H9 (cell line): ENCODE measurements at regions not wholly inside any gene's neighbourhood (a gene's known extent, or its start where the extent isn't known, plus 50 kb on each side); places are given as distances from the start of the nearest gene placed in this dataset.

Source experiments
- DNase-seq: peaks from one replicate; pipeline ENCODE4 v3.0.0-alpha.2; 2017
- H2AFZ ChIP-seq: one replicate; pipeline ENCODE4 v1.6.1; 2013; ENCODE audit warnings: mild to moderate bottlenecking, low read length, control low read depth, moderate library complexity
- H2AK5ac ChIP-seq: 2 replicates; pipeline ENCODE4 v1.6.1; 2013; ENCODE audit warnings: low read length, control low read depth, mixed read lengths; ENCODE audit not compliant: insufficient read length
- H2BK120ac ChIP-seq: one replicate; pipeline ENCODE4 v1.6.1; 2013; ENCODE audit warnings: low read depth, mild to moderate bottlenecking, low read length, control low read depth, inconsistent platforms; ENCODE audit not compliant: poor library complexity, severe bottlenecking
- H2BK12ac ChIP-seq: 2 replicates; pipeline ENCODE4 v1.6.1; 2013; ENCODE audit warnings: low read length, control low read depth, mixed read lengths, low read depth; ENCODE audit not compliant: insufficient read length
- H2BK15ac ChIP-seq: 2 replicates; pipeline ENCODE4 v1.6.1; 2013; ENCODE audit warnings: low read depth, low read length, control low read depth
- H2BK20ac ChIP-seq: one replicate; pipeline ENCODE4 v1.6.1; 2013; ENCODE audit warnings: low read depth, mild to moderate bottlenecking, low read length, control low read depth, inconsistent platforms; ENCODE audit not compliant: poor library complexity, severe bottlenecking
- H2BK5ac ChIP-seq: 2 replicates; pipeline ENCODE4 v1.6.1; 2013; ENCODE audit warnings: low read length, control low read depth, mixed read lengths; ENCODE audit not compliant: insufficient read length
- H3K14ac ChIP-seq: 2 replicates; pipeline ENCODE4 v1.6.1; 2013; ENCODE audit warnings: low read length, control low read depth; ENCODE audit not compliant: insufficient read depth
- H3K18ac ChIP-seq: 2 replicates; pipeline ENCODE4 v1.6.1; 2013; ENCODE audit warnings: low read depth, mild to moderate bottlenecking, mixed read lengths, low read length, control low read depth; ENCODE audit not compliant: insufficient read length
- H3K23ac ChIP-seq: 2 replicates; pipeline ENCODE4 v1.6.1; 2013; ENCODE audit warnings: low read length, control low read depth, mixed read lengths, low read depth; ENCODE audit not compliant: insufficient read length
- H3K23me2 ChIP-seq: 2 replicates; pipeline ENCODE4 v1.6.1; 2013; ENCODE audit warnings: low read depth, mild to moderate bottlenecking, mixed read lengths, low read length, control low read depth; ENCODE audit not compliant: insufficient read length, poor library complexity, severe bottlenecking
- H3K27ac ChIP-seq: 2 replicates; pipeline ENCODE4 v1.5.1; 2013; ENCODE audit warnings: low read length, control low read depth, mixed read lengths, low read depth; ENCODE audit not compliant: insufficient read length
- H3K27me3 ChIP-seq: 2 replicates; pipeline ENCODE4 v1.6.1; 2013; ENCODE audit warnings: low read length, control low read depth, inconsistent platforms; ENCODE audit not compliant: insufficient read depth
- H3K4ac ChIP-seq: 2 replicates; pipeline ENCODE4 v1.6.1; 2013; ENCODE audit warnings: low read depth, mild to moderate bottlenecking, control low read depth, inconsistent platforms, low read length, moderate library complexity
- H3K4me1 ChIP-seq: 2 replicates; pipeline ENCODE4 v1.6.1; 2013; ENCODE audit warnings: low read length, control low read depth, inconsistent platforms; ENCODE audit not compliant: insufficient read depth
- H3K4me2 ChIP-seq: 2 replicates; pipeline ENCODE4 v1.6.1; 2013; ENCODE audit warnings: low read length, control low read depth, mixed read lengths; ENCODE audit not compliant: insufficient read length, insufficient read depth
- H3K56ac ChIP-seq: 2 replicates; pipeline ENCODE4 v1.6.1; 2013; ENCODE audit warnings: low read depth, mild to moderate bottlenecking, mixed read lengths, low read length, control low read depth; ENCODE audit not compliant: insufficient read length
- H3K79me1 ChIP-seq: 2 replicates; pipeline ENCODE4 v1.6.1; 2013; ENCODE audit warnings: low read depth, mild to moderate bottlenecking, moderate library complexity, low read length, control low read depth, inconsistent platforms; ENCODE audit not compliant: insufficient read depth, poor library complexity, severe bottlenecking
- H3K79me2 ChIP-seq: 2 replicates; pipeline ENCODE4 v1.6.1; 2013; ENCODE audit warnings: low read length, control low read depth, inconsistent platforms; ENCODE audit not compliant: insufficient read depth
- H3K9ac ChIP-seq: 2 replicates; pipeline ENCODE4 v1.6.1; 2013; ENCODE audit warnings: low read length, control low read depth, mixed read lengths; ENCODE audit not compliant: insufficient read length; ENCODE audit errors: extremely low read depth
- H3K9me3 ChIP-seq: one replicate; pipeline ENCODE4 v1.6.1; 2013; ENCODE audit warnings: low read depth, low read length, inconsistent platforms; ENCODE audit not compliant: control insufficient read depth
- H3T11ph ChIP-seq: one replicate; pipeline ENCODE4 v1.6.1; 2013; ENCODE audit warnings: mild to moderate bottlenecking, low read length, control low read depth, inconsistent platforms
- H4K20me1 ChIP-seq: one replicate; pipeline ENCODE4 v1.6.1; 2013; ENCODE audit not compliant: control insufficient read depth, insufficient read length, insufficient read depth
- H4K5ac ChIP-seq: 2 replicates; pipeline ENCODE4 v1.6.1; 2013; ENCODE audit warnings: low read depth, mild to moderate bottlenecking, mixed read lengths, low read length, control low read depth; ENCODE audit not compliant: insufficient read length
- H4K8ac ChIP-seq: replicated peaks from 2 replicates; pipeline ENCODE4 v1.6.1; 2013; ENCODE audit warnings: low read length, control low read depth, mixed read lengths, low read depth; ENCODE audit not compliant: insufficient read length
- H4K91ac ChIP-seq: 2 replicates; pipeline ENCODE4 v1.6.1; 2013; ENCODE audit warnings: low read depth, mild to moderate bottlenecking, moderate library complexity, mixed read lengths, low read length, control low read depth; ENCODE audit not compliant: insufficient read length
- H3K27ac Mint-ChIP-seq, 3 experiments: 2 replicates in 2 of 3; 3 replicates in 1 of 3; pipeline ENCODE4 v1.8.0; 2020 to 2021; ENCODE audit warnings: mixed read lengths in 3 of 3, mild to moderate bottlenecking in 1 of 3, moderate library complexity in 1 of 3
- H3K27me3 Mint-ChIP-seq: 2 replicates; pipeline ENCODE4 v1.8.0; 2021; ENCODE audit warnings: low read depth, mild to moderate bottlenecking, moderate library complexity, mixed read lengths
- H3K36me3 Mint-ChIP-seq, 3 experiments: 2 replicates in 2 of 3; 3 replicates in 1 of 3; pipeline ENCODE4 v1.8.0; 2020 to 2021; ENCODE audit warnings: low read depth in 3 of 3, mixed read lengths in 3 of 3; ENCODE audit not compliant: insufficient read depth in 1 of 3
- H3K4me1 Mint-ChIP-seq, 2 experiments: 2 replicates each; pipeline ENCODE4 v1.8.0; 2020; ENCODE audit warnings: mixed read lengths in 2 of 2
- H3K4me3 Mint-ChIP-seq, 2 experiments: 2 replicates in 1 of 2; 3 replicates in 1 of 2; pipeline ENCODE4 v1.8.0; 2020 to 2021; ENCODE audit warnings: mild to moderate bottlenecking in 2 of 2, mixed read lengths in 2 of 2, moderate library complexity in 1 of 2
- H3K9me3 Mint-ChIP-seq, 2 experiments: 2 replicates in 1 of 2; 3 replicates in 1 of 2; pipeline ENCODE4 v1.8.0; 2020; ENCODE audit warnings: mild to moderate bottlenecking in 2 of 2, mixed read lengths in 2 of 2, moderate library complexity in 1 of 2
- WGBS: extraction: QIAGEN DNeasy Blood & Tissue Kit; methylation state at CpG from one replicate; pipeline ENCODE4 v1.1.7; 2013; ENCODE audit warnings: missing lambda C conversion rate, low lambda C conversion rate, mixed read lengths; ENCODE audit not compliant: insufficient read length; ENCODE audit errors: extremely low coverage; 5-methylcytosine and 5-hydroxymethylcytosine counted together
- TF ChIP-seq, protein P1 (sequence below): fragments of 200-600 bp; sonication (generic); conservative IDR thresholded peaks from 3 replicates; pipeline ENCODE4 v1.8.0; 2021; ENCODE audit warnings: antibody characterized with exemption, mild to moderate bottlenecking

DNA sequence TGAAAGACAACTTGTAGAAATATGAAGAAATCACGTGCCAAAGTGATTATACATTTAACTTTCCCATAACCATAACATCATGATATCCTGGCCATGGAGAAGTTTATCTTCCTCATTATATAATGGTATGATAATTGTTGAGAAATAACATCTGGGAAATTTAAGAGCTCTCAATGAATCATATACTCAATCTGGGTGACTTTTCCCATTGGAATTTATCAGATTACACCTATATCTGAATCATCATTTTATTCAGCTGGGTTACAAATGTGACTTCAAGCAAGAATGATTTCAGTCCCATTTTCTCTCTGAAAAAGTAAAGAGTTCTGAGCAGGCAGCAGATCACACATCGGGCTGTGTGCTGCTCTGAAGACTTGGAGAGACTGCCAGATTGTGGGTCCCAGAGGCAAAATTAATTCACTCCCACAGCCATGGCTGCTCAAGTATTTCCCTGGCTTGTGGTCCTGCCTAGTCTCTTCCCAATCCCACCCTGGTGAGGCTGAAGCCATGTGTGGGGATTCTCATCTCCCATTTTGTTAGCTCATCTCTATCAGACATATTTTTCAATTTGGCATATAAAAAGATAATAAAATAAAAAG is 278.0 kb downstream of the MRPL39 start:
- H3K23me2 ChIP-seq, result no peaks in the 10 kb centered on the region
- no peak overlapping the region for H3K27ac Mint-ChIP-seq
- H2BK12ac ChIP-seq, result no peak overlapping the region
- H3K23ac ChIP-seq, result no peak overlapping the region
- H3K79me1 ChIP-seq, result no peaks in the 10 kb centered on the region
- H4K8ac ChIP-seq, result no peak overlapping the region
- no peak overlapping the region for H3K18ac ChIP-seq
- H3K27ac ChIP-seq, result no peak overlapping the region
- H4K20me1 ChIP-seq, result no peaks in the 10 kb centered on the region
- H3K4me2 ChIP-seq, result no peak overlapping the region
- H2BK120ac ChIP-seq, result no peak overlapping the region
- H3K9me3 Mint-ChIP-seq, result no peaks in the 10 kb centered on the region; a peak in 2 of 5 replicates
- H3T11ph ChIP-seq, result no peak overlapping the region
- H2AK5ac ChIP-seq, result no peak overlapping the region
- peaks cover 6% of the 10 kb centered on the region; the same call in 1 of the 2 replicates for H3K4me1 ChIP-seq
- no peaks in the 10 kb centered on the region for H3K27me3 ChIP-seq
- no peak overlapping the region for H2BK20ac ChIP-seq
- H3K9ac ChIP-seq, result no peak overlapping the region
- no peak overlapping the region for H3K4me3 Mint-ChIP-seq
- no peaks in the 10 kb centered on the region for H3K79me2 ChIP-seq
- H3K14ac ChIP-seq, result no peak overlapping the region
- H2AFZ ChIP-seq, result no peak overlapping the region
- no CpG with 5 or more reads among the region's 2 CpGs for WGBS
- H3K27me3 Mint-ChIP-seq, result no peaks in the 10 kb centered on the region
- no peak overlapping the region for H2BK5ac ChIP-seq
- no peak for DNase-seq
- H3K56ac ChIP-seq, result no peak overlapping the region
- no peak overlapping the region for H3K4ac ChIP-seq
- TF ChIP-seq, protein P1, sequence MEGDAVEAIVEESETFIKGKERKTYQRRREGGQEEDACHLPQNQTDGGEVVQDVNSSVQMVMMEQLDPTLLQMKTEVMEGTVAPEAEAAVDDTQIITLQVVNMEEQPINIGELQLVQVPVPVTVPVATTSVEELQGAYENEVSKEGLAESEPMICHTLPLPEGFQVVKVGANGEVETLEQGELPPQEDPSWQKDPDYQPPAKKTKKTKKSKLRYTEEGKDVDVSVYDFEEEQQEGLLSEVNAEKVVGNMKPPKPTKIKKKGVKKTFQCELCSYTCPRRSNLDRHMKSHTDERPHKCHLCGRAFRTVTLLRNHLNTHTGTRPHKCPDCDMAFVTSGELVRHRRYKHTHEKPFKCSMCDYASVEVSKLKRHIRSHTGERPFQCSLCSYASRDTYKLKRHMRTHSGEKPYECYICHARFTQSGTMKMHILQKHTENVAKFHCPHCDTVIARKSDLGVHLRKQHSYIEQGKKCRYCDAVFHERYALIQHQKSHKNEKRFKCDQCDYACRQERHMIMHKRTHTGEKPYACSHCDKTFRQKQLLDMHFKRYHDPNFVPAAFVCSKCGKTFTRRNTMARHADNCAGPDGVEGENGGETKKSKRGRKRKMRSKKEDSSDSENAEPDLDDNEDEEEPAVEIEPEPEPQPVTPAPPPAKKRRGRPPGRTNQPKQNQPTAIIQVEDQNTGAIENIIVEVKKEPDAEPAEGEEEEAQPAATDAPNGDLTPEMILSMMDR, result no peak
- no peaks in the 10 kb centered on the region for H3K9me3 ChIP-seq
- no peak overlapping the region for H4K91ac ChIP-seq
- H2BK15ac ChIP-seq, result no peak overlapping the region
- peaks cover 23% of the 10 kb centered on the region in 2 experiments for H3K4me1 Mint-ChIP-seq
- no peaks in the 10 kb centered on the region; a peak in 1 of 7 replicates for H3K36me3 Mint-ChIP-seq
- no peak overlapping the region for H4K5ac ChIP-seq
